GM19395 (cell line): ENCODE measurements at regions not wholly inside any gene's neighbourhood (a gene's known extent, or its start where the extent isn't known, plus 50 kb on each side); places are given as distances from the start of the nearest gene placed in this dataset.
A peak's percentile ranks its signal among the peaks of the same experiment; 100 is the strongest.
"Not testable (repeated sequence)": the region's sequence is repeated elsewhere in the genome, so short reads cannot be mapped to it uniquely, and the experiment has no call there.

Experiments used
- ATAC-seq: cut with Tn5 transposase; IDR thresholded peaks from one replicate; pipeline ENCODE4 v1.9.1; 2021; ENCODE audit warnings: mild to moderate bottlenecking, moderate library complexity; ENCODE audit not compliant: unreplicated experiment

DNA sequence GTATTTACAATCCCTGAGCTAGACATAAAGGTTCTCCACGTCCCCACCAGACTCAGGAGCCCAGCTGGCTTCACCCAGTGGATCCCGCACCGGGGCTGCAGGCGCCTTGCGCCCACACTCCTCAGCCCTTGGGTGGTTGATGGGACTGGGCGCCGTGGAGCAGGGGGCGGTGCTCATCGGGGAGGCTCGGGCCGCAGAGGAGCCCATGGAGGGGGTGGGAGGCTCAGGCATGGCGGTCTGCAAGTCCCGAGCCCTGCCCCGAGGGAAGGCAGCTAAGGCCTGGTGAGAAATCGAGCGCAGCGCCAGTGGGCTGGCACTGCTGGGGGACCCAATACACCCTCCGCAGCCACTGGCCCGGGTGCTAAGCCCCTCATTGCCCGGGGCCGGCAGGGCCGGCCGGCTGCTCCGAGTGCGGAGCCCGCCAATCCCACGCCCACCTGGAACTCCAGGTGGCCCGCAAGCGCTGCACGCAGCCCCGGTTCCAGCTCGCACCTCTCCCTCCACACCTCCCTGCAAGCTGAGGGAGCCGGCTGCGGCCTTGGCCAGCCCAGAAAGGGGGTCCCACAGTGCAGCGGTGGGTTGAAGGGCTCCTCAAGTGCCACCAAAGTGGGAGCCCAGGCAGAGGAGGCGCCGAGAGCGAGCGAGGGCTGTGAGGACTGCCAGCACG lies 260.9 kb upstream of the BTG1 start:
- not testable (repeated sequence) for ATAC-seq

DNA sequence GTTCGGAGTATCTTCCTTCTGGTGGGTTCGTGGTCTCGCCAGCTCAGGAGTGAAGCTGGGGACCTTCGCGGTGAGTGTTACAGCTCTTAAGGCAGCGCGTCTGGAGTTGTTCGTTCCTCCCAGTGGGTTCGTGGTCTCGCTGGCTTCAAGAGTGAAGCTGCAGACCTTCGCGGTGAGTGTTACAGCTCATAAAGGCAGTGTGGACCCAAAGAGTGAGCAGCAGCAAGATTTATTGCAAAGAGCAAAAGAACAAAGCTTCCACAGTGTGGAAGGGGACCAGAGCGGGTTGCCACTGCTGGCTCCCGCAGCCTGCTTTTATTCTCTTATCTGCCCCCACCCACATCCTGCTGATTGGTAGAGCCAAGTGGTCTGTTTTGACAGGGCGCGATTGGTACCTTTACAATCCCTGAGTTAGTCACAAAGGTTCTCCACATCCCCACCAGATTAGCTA lies 260.2 kb upstream of the BTG1 start:
- not testable (repeated sequence) for ATAC-seq

DNA sequence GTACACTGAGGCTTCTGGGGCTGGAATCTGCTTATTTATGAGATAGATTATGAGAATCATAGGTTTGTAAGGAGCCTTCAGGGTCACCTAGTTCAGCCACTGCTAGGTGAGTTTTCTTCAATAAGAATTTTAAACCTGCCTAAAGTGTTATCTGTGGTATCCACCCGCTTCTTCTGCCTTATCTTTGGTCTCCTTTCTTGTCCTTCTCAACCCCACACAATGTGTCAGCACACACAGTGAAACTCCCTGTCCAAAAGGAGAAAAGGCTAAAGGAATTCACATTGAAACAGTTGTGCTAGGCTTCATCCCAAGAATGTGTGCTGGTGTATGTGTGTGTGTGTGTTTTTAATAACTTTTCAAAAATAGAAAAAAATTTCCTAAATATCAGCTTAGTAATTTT lies 259.3 kb upstream of the BTG1 start:
- ATAC-seq = no peak

DNA sequence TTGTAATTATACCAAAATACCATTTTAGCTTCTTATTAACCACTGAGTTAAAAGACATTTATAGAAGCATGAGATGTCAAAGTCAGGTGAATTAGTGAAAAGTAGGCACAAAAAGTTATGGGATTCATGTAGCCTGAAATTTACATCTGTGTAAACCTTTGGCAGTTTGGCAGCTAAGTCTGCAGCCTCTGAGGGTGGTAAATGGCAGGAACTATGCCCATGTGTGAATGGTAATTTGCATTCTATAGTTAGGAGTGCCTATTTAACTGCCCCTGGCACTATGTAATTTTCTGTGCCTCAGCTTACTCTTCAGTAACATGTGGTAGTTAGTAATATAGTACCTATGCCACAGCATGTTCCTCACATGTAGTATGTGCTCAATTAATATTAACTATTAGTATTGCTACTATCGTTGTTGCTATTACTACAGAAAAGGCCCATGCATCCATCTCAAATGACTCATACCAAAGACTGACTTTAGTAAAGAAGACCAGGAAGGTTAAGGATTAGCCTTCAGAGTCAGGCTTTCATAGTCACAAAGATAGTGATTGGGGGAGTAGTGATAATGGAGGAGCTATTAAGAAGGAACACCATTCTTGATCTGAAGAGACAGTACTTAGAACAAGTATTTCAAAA lies 258.7 kb upstream of the BTG1 start:
- peak; percentile 14 for ATAC-seq

DNA sequence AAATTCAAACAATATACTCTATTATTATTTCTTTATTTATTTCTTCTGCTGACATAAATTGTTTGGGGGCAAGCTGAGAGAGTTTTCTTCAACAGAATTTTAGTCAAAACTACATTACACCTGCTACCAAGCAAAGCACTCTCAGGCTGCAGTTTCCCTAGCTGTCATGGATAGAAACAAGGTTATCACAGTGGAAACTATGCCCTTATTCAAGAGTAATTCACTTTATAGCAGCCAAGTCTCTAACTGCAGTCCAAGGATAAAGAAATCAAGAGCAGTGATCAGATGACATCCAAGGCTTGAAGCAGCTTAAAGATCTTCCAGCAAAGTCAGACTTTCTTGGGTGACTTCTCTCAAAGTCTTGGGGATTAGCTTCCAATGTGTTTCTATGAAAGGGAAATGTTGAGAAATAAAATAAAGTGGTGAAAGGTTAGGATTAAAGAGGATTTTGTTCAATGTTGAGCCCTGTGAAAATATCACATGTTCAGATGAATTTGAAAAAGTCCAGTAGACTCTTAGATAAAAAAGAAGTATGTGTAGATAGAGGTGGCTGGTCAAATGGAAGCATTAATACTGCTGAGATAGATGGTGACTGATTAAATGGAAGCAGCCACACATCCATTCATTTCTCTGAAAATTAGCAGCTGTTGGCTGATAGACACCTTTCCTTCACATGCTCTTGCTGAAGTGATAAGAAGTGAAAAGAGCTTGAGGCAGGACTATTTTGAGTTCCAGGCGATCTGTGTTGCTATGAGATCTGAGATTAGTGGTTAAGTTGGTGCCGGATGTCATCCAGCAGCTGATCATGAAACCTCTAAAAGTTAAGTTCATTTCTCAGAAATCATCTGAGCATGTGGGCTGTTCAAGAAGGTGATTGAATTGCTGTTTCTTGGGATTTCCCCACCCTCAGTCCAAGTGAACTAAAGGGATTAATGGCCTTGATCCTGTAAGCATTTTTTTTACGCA lies 257.8 kb upstream of the BTG1 start:
- peak; percentile 85 for ATAC-seq

DNA sequence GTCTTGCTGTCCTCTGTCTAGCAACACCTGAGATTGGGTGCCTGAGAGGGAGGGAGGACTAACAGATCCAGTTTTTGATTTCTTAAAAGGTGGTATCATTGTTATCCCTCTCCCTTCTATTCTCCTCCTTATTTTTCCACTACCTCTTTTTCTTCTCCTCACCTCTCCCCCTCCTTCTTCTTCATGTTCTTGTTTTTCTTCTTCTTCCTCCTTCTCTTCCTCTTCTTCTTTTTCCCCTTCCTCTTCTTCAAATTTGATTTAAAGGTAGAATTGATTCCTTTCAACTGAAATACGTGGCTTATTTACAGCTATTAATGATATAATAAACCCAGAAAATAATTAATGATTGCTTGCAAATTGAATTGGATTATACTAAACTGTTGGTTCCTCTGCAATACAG lies 256.8 kb upstream of the BTG1 start:
- ATAC-seq = no peak

DNA sequence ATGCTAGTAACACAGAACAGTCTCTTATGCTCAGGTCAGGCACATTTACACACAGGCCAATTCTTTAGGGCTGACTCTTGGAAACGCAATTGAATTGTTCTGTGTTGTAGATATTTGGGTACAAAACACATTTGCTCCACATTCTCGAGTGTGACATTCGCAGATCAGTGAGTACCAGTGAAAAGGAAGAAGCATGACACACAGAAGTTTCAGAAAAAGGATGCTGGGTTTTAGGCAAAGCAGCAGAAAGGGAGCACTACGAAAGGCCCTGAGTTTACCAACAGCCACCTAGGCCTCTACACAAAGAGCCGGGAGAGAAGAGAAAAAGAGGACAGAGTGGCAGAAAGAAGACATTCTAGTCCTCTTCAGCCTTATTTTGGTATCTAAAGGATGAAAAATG lies 254.4 kb upstream of the BTG1 start:
- peak; percentile 47 for ATAC-seq

DNA sequence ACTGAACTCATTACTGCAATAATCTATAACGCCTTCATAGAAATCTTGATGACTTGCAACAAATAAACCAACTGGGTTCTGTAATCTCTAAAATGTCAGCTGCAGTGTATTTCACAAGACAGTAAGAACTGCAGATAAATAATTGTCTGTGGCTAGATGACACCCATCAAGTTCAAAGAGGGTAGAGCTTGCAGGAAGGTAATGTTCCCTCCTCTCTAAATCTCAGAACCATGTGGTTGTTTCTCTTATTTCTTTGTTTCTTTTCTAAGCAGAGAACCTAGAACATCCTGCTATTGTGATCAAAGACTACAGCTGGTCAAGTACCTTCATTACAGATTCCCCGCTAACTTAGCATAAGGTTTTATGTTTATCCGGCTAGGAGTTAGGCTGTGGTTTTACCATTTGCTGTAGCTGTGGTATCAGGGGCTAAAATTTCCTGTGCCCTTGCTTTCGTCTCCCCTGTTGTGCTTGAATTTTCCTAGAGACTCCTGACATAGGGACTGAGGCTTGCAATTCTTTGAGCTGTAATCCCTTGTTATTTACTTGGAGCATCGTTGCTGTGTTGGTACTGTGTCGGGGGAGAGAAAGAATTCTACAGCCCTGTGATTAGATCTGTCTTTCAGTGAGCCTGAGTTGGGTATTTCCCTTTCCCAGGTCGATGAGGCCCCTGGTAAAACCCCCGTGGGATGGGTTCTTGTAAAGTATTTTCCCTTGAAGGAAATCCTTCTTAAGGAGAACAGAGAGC lies 253.1 kb upstream of the BTG1 start:
- no peak for ATAC-seq

DNA sequence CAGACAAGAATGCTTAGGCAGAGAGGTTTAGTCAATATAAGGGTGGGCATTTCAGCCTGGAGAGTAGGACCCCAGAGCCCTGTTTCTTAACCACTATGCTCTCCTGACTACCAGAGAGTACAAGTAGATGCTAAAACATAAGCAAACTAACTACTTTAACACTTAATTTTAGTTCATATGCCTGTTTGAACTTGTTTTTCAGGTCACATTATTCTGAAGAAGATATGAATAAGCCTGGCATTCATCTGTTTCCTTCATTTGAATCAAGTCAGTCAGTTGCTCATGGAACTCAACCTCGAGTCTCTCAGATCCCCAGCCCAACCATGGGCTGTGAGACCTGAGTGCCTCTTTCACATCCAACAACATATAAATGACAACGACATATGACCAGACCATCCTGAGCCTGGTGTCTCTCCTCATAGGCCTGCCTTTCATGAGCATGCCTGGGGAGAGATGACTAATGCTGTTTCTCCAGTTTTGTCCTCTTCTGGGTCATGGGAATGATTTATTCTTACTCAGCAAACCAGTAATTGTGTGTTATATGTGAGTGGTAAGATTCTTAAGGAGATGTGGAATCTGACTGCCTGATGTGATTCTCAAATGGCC lies 251.1 kb upstream of the BTG1 start:
- ATAC-seq = no peak

DNA sequence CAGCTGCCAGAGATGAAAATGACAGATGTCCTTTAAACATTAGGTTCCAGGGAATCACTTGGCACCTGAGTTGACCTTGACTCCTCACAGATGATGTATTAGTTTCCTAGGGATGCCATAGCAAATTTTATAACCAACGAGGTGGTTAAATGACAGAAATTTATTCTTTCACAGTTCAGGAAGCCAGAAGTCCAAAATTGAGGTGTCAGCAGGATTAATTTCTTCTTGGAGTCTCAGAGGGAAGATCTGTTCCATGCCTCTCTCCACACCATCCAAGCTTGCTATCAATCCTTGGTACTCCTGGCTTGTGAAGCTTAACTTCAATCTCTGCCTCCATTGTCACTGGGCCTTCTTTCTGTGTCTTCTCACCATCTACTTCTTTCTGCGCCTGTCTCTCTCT lies 249.7 kb upstream of the BTG1 start:
- ATAC-seq = no peak

DNA sequence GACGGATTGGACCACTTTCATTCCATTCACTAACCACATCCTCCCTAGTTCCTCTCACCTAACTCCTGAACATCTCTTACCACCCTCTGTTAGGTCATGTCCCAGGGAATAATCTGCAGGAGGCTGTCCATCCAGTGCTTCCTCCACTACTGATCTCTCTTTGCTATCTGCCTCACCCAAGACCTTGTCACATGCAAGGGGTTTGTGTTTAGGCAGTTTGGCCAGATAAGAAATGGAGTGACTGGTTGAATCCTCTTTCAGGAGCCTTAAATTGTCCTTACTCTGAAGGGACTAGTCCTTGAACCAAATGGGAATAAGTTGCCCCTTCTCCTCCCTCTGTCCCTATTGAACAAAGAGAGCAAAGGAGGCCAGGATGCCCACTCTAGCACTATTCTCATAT lies 249.2 kb upstream of the BTG1 start:
- no peak for ATAC-seq

DNA sequence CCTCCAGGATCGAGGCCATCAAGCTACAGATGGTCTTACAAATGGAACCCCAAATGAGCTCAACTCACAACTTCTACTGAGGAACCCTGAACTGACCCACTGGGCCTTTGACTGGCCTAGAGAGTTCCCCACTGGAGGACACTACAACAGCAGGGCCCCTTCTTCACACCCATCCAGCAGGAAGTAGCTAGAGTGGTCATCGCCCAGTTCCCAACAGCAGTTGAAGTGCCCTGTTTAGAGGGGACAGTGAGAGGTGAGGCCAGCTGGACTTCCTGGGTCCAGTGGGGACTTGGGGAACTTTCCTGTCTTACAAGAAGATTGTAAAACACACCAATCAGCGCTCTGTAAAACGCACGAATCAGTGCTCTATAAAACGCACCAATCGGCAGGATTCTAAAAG lies 247.9 kb upstream of the BTG1 start:
- no peak for ATAC-seq

DNA sequence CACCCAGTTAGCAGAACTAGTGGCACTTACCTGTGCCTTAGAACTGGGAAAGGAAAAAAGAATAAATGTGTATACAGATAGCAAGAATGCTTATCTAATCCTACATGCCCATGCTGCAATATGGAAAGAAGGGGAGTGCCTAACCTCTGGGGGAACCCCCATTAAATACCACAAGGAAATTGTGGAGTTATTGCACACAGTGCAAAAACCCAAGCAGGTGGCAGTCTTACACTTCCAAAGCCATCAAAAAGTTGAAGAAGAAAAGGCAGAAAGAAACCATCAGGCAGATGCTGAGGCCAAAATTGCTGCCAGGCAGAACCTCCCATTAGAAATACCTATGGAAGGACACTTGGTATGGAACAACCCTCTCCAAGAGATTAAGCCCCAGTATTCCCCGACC lies 246.1 kb upstream of the BTG1 start:
- ATAC-seq = not testable (repeated sequence)

DNA sequence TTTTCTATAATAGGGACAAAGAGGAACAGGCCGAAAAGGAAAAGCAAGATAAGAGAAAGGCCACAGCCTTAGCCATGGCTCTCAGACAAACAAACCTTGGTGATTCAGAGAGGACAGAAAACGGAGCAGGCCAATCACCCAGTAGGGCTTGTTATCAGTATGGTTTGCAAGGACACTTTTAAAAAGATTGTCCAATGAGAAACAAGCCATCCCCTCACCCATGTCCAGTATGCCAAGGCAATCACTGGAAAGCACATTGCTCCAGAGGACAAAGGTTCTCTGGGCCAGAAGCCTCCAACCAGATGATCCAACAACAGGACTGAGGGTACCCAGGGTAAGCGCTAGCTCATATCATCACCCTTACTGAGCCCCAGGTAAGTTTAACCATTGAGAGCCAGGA lies 243.8 kb upstream of the BTG1 start:
- no peak for ATAC-seq

DNA sequence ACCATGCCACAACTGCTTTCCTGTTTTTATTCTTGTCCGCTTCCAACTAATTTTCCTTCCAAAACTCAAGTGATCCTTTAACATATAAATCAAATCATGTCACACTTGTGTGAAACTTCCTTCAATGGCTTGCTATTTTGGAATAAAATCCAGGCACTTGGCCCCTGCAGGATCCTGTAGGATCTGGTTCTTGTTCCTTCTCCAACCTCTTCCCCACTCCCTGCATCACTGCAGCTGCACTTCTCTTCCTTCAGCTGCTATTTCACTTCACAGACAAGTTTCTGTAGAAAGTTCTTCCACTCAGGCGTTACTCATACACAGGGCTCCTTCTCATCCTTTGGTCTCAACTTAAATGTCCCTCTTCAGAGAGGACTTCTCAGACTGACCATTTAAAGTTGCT lies 239.7 kb upstream of the BTG1 start:
- ATAC-seq = no peak

DNA sequence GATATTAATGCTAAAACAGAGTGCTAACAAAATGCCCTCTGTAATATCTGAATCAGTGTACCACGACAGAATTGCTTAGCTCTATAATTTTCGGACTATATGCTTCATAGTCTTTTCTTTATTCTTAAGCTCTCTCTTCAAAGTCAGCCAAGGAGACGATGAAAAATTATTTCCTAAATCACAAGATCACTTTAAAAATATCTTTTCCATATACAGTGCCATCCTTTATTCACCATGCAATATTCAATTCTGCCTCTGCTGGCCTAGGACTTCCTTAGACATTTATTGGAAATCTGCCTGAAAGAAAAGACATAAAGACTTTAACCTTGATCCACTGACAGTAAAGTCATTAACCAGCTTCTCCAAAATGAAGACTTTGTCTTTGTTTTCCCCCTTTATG lies 238.9 kb upstream of the BTG1 start:
- no peak for ATAC-seq

DNA sequence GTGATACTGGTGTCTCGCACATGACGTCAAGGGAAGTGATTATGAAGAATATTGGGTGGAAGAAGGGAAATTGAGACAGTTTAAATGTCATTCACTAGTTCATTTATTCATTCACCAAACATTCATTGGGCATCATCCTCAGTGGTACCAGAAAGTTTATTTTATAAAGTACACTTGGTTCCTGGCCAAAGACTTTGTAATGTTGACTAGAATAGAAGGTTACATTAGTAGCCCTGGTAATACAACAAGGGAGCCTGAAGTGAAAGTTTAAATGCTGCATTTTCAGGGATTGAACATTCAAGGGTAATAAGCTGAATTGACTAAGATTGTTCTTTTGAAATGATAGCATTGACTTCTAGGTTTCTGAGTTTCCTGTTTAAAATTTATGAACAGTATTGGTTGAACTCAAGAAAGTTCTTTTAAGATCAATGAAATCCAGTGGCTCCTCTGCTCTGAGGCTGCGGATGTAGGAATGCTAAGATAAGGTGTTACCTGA lies 236.8 kb upstream of the BTG1 start:
- ATAC-seq = no peak

DNA sequence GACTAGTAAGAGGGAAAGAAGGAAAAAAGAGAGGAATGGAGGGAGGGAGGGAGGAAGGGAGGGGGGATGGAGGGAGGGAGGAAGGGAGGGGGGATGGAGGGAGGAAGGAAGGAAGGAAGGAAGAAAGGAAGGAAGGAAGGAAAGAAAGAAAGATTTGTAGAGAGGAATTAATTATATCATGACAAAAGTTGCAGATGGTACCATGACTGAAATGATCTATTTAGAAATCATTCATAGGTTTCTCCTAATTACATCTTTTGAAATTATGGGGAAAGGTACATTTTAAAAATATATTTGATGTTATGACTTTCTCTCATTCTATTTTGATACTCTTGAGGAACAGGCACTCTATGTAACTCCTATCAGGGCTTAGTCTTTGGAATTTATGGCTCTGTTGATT lies 236.2 kb upstream of the BTG1 start:
- no peak for ATAC-seq

DNA sequence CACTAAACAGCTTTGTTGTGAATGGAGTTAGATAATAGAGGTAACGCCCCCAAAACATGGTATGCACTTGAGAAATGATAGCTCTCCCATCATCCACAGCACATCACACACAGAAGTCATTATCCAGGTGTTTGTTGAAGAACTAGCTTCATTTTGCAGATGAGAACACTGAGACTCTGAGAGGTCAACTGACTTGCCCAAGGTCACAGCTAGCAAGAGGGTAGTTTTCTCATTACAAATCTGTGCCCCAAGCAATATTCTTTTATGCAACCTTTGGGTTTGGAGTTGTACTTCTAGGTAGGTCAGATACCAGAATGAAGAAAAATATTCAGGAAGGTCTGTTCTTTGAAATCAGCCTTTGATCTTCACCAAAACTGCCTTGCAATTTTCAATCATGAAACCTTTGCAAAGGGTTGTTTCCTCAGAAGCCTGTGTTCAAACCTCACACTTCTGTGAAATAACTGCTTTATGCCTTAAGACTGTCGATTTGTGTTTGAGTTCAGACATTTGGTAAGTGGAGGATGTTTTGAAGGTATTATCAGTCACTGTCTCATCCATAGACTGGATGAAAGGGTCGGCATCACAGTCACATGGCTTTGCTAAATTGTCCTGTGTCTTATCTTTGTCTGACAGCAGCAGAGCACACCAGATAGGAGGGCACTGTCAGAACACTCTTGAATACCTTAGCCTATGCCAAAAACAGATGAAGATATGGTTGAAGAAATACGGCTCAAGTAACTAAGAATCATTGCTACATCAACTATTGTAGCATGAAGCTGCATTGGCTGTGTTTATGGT lies 233.2 kb upstream of the BTG1 start:
- ATAC-seq = no peak

DNA sequence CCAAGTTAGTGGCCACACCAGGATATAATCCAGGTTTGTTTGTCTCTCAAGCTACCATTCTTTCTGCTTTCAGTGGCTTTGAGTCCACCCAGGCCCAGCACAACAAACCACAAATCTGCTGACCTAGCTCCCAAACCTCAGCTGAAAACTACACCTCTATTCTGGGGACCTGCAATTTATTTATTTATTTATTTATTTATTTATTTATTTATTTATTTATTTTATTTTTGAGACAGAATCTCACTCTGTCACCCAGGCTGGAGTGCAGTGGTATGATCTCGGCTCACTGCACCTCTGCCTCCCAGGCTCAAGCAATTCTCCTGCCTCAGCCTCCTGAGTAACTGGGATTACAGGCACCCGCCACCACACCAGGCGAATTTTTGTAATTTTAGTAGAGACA lies 229.9 kb upstream of the BTG1 start:
- ATAC-seq = not testable (repeated sequence)
